Hepatocyte (in vitro differentiated cells): ENCODE measurements at regions not wholly inside any gene's neighbourhood (a gene's known extent, or its start where the extent isn't known, plus 50 kb on each side); places are given as distances from the start of the nearest gene placed in this dataset.

ENCODE experiments used
- DNase-seq: peaks from one replicate; pipeline ENCODE4 v3.0.0-alpha.2; 2016; ENCODE audit warnings: low spot score
- H2AFZ ChIP-seq: fragments of 200-600 bp; sonication (generic); 2 replicates; pipeline ENCODE4 v1.6.0; 2016; ENCODE audit warnings: antibody characterized with exemption, mild to moderate bottlenecking
- H3K27ac ChIP-seq: fragments of 200-600 bp; sonication (generic); 2 replicates; pipeline ENCODE4 v1.5.1; 2016; ENCODE audit warnings: mild to moderate bottlenecking
- H3K27me3 ChIP-seq: fragments of 200-600 bp; sonication (generic); 2 replicates; pipeline ENCODE4 v1.6.1; 2016
- H3K36me3 ChIP-seq: fragments of 200-600 bp; sonication (generic); replicated peaks from 2 replicates; pipeline ENCODE4 v1.5.1; 2016; ENCODE audit warnings: low read depth; ENCODE audit not compliant: insufficient read depth
- H3K4me1 ChIP-seq: fragments of 200-600 bp; sonication (generic); 2 replicates; pipeline ENCODE4 v1.5.1; 2016; ENCODE audit warnings: mild to moderate bottlenecking, moderate library complexity; ENCODE audit not compliant: insufficient read depth
- H3K4me2 ChIP-seq: fragments of 200-600 bp; sonication (generic); 2 replicates; pipeline ENCODE4 v1.6.0; 2016
- H3K4me3 ChIP-seq: fragments of 200-600 bp; sonication (generic); 2 replicates; pipeline ENCODE4 v1.5.1; 2016; ENCODE audit warnings: mild to moderate bottlenecking
- H3K79me2 ChIP-seq: fragments of 200-600 bp; sonication (generic); 2 replicates; pipeline ENCODE4 v1.6.0; 2017; ENCODE audit warnings: mild to moderate bottlenecking
- H3K9me2 ChIP-seq: fragments of 200-600 bp; sonication (generic); replicated peaks from 2 replicates; pipeline ENCODE4 v1.6.0; 2017; ENCODE audit warnings: mild to moderate bottlenecking; ENCODE audit not compliant: insufficient read depth
- H3K9me3 ChIP-seq: fragments of 200-600 bp; sonication (generic); 2 replicates; pipeline ENCODE4 v1.5.1; 2016; ENCODE audit warnings: low read depth, mild to moderate bottlenecking
- H4K20me1 ChIP-seq: fragments of 200-600 bp; sonication (generic); 2 replicates; pipeline ENCODE4 v1.6.0; 2016; ENCODE audit warnings: mild to moderate bottlenecking; ENCODE audit not compliant: insufficient read depth, poor library complexity, severe bottlenecking
- CTCF ChIP-seq: fragments of 200-600 bp; sonication (generic); IDR thresholded peaks from 2 replicates; pipeline ENCODE4 v1.5.1; 2016; ENCODE audit warnings: antibody characterized with exemption, mild to moderate bottlenecking; ENCODE audit not compliant: poor library complexity
- EZH2 ChIP-seq: fragments of 200-600 bp; sonication (generic); IDR thresholded peaks from 2 replicates; pipeline ENCODE4 v1.6.1; 2016; ENCODE audit warnings: antibody characterized with exemption, mild to moderate bottlenecking, borderline replicate concordance
- EZH2phosphoT487 ChIP-seq: fragments of 200-600 bp; sonication (generic); IDR thresholded peaks from one replicate; pipeline ENCODE4 v1.6.1; 2018; ENCODE audit warnings: antibody characterized with exemption, mild to moderate bottlenecking, low read depth, moderate library complexity; ENCODE audit not compliant: unreplicated experiment, severe bottlenecking
- WGBS: methylation state at CpG from one replicate; pipeline ENCODE4 v1.1.6; 2016; ENCODE audit warnings: low lambda C conversion rate; ENCODE audit errors: missing lambda C conversion rate; 5-methylcytosine and 5-hydroxymethylcytosine counted together

GRCh38 chr5:124523897-124524296 is 222.5 kb downstream of the ZNF608 start:
- WGBS: 96% methylated on average over 5 of the region's 5 CpGs
- DNase-seq: no peak
- no peaks in the 10 kb centered on the region for H3K9me3 ChIP-seq

GRCh38 chr5:124522992-124523391 is 223.4 kb downstream of the ZNF608 start:
- no peaks in the 10 kb centered on the region for H4K20me1 ChIP-seq
- no peak for TF ChIP-seq EZH2phosphoT487
- TF ChIP-seq EZH2: no peak
- no peak for TF ChIP-seq CTCF
- H3K9me3 ChIP-seq: no peaks in the 10 kb centered on the region
- WGBS: 42% methylated on average over 1 of the region's 1 CpG
- H3K4me3 ChIP-seq: no peak overlapping the region
- no peaks in the 10 kb centered on the region for H3K9me2 ChIP-seq
- peaks cover 8% of the 10 kb centered on the region for H3K4me1 ChIP-seq
- H3K27me3 ChIP-seq: no peaks in the 10 kb centered on the region
- H3K36me3 ChIP-seq: no peaks in the 10 kb centered on the region
- no peak for DNase-seq
- no peaks in the 10 kb centered on the region for H3K79me2 ChIP-seq
- no peak overlapping the region for H3K27ac ChIP-seq
- H3K4me2 ChIP-seq: no peak overlapping the region
- H2AFZ ChIP-seq: no peak overlapping the region

More at GRCh38 chr5:124523897-124524296, 222.5 kb downstream of the ZNF608 start:
- no peaks in the 10 kb centered on the region for H3K9me2 ChIP-seq
- no peak overlapping the region for H3K27ac ChIP-seq
- TF ChIP-seq EZH2phosphoT487: no peak
- no peak for TF ChIP-seq CTCF
- TF ChIP-seq EZH2: no peak
- no peak overlapping the region for H3K4me2 ChIP-seq
- no peak overlapping the region for H3K4me3 ChIP-seq
- H3K36me3 ChIP-seq: no peaks in the 10 kb centered on the region
- no peaks in the 10 kb centered on the region for H4K20me1 ChIP-seq
- H3K27me3 ChIP-seq: no peaks in the 10 kb centered on the region
- H3K79me2 ChIP-seq: no peaks in the 10 kb centered on the region
- H2AFZ ChIP-seq: no peak overlapping the region
- peaks cover 8% of the 10 kb centered on the region for H3K4me1 ChIP-seq

- no peaks in the 10 kb centered on the region for H3K79me2 ChIP-seq
- no peaks in the 10 kb centered on the region for H3K9me2 ChIP-seq
- no peak overlapping the region for H3K27ac ChIP-seq
- H3K4me2 ChIP-seq: no peak overlapping the region
- 95% methylated on average over 28 of the region's 34 CpGs for WGBS
- no peaks in the 10 kb centered on the region for H3K9me3 ChIP-seq
- no peak for DNase-seq
- H2AFZ ChIP-seq: no peak overlapping the region
- TF ChIP-seq EZH2 (no peak), EZH2phosphoT487 (no peak), CTCF (no peak)
- no peaks in the 10 kb centered on the region for H4K20me1 ChIP-seq
- H3K27me3 ChIP-seq: no peaks in the 10 kb centered on the region
- H3K36me3 ChIP-seq: no peaks in the 10 kb centered on the region
- H3K4me3 ChIP-seq: no peak overlapping the region
- H3K4me1 ChIP-seq: peaks cover 1% of the 10 kb centered on the region
Measured at GRCh38 chr5:124521461-124522230, 224.8 kb downstream of the ZNF608 start.
